ENCODE measurements at regions not wholly inside any gene's neighbourhood (a gene's known extent, or its start where the extent isn't known, plus 50 kb on each side); places are given as distances from the start of the nearest gene placed in this dataset.
"Not testable (repeated sequence)": the region's sequence is repeated elsewhere in the genome, so short reads cannot be mapped to it uniquely, and the experiment has no call there.

- not testable (repeated sequence) for TF ChIP-seq EZH2 (IDR thresholded peaks at IDR 0.05; ENCODE audit: borderline replicate concordance, insufficient read depth, low read depth, low read length, poor library complexity, severe bottlenecking); CTCF (IDR thresholded peaks at IDR 0.05)
Measured at GRCh38 chr4:9718246-9718939, 63.0 kb upstream of the DRD5 start.
